ENCODE measurements at regions not wholly inside any gene's neighbourhood (a gene's known extent, or its start where the extent isn't known, plus 50 kb on each side); places are given as distances from the start of the nearest gene placed in this dataset.

DNA sequence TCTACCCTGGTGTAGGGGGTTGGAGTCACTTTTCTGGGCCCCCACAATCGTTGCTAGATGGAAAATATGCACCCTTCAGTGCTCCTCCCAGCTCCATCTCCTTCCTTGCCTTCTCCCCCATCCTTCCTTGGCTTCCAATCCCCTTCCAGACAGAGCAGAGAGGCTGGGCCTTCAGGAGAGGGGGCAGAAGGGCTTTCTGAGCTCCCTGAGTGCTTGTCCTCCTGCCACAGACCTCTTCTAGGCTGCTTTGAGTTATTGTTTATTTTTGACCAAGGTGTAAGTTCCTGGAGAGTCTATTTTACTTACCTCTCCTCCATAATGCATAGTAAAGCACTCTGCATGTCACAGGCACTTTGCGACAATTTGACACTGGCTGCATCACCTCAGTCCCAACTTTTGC is 96.4 kb upstream of the CNKSR3 start:
- TF ChIP-seq, protein P1, sequence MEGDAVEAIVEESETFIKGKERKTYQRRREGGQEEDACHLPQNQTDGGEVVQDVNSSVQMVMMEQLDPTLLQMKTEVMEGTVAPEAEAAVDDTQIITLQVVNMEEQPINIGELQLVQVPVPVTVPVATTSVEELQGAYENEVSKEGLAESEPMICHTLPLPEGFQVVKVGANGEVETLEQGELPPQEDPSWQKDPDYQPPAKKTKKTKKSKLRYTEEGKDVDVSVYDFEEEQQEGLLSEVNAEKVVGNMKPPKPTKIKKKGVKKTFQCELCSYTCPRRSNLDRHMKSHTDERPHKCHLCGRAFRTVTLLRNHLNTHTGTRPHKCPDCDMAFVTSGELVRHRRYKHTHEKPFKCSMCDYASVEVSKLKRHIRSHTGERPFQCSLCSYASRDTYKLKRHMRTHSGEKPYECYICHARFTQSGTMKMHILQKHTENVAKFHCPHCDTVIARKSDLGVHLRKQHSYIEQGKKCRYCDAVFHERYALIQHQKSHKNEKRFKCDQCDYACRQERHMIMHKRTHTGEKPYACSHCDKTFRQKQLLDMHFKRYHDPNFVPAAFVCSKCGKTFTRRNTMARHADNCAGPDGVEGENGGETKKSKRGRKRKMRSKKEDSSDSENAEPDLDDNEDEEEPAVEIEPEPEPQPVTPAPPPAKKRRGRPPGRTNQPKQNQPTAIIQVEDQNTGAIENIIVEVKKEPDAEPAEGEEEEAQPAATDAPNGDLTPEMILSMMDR (IDR thresholded peaks at IDR 0.05; ENCODE audit: low read depth, low read length, poor library complexity, severe bottlenecking) = no peak
- TF ChIP-seq EZH2phosphoT487 (IDR thresholded peaks at IDR 0.05; ENCODE audit: borderline replicate concordance, low read length) = no peak
